Panc1 (cell line): ENCODE measurements at regions not wholly inside any gene's neighbourhood (a gene's known extent, or its start where the extent isn't known, plus 50 kb on each side); places are given as distances from the start of the nearest gene placed in this dataset.

Experiments
- ATAC-seq: fragments of 200-7000 bp; cut with Tn5 transposase; 2 replicates; pipeline ENCODE4 v1.9.1; 2020; ENCODE audit warnings: mild to moderate bottlenecking, moderate library complexity
- BruUV-seq: library from RNA; stranded (reverse); fragments of 400-500 nt; replicated peaks from 2 replicates; lab custom pipeline; 2021; lab: Mats Ljungman, UMichigan
- CTCF ChIA-PET: fragments of 300-600 bp; sonication (Branson Sonifier 250); formaldehyde crosslinking; loops from one replicate; lab custom pipeline; 2022; ENCODE audit warnings: antibody characterized with exemption; lab: Charles Lee
- POLR2A ChIA-PET: fragments of 300-600 bp; sonication (Branson Sonifier 250); formaldehyde crosslinking; loops from one replicate; lab custom pipeline; 2022; ENCODE audit warnings: antibody characterized with exemption; lab: Charles Lee
- DNase-seq: peaks from one replicate; pipeline ENCODE4 v3.0.0-alpha.2; 2010; ENCODE audit warnings: low read depth, low spot score
- H3K27ac ChIP-seq: 2 replicates; pipeline ENCODE4 v1.5.1; 2011; ENCODE audit warnings: mild to moderate bottlenecking, low read length, inconsistent platforms
- H3K27me3 ChIP-seq: fragments of 200-500 bp; sonication (Bioruptor generic); 2 replicates; pipeline ENCODE4 v1.6.0; 2014; ENCODE audit warnings: low read length, inconsistent platforms; ENCODE audit not compliant: control insufficient read depth, insufficient read depth
- H3K36me3 ChIP-seq: fragments of 200-500 bp; sonication (Bioruptor generic); 2 replicates; pipeline ENCODE4 v1.5.1; 2014; ENCODE audit warnings: inconsistent platforms, mild to moderate bottlenecking, low read length, moderate library complexity; ENCODE audit not compliant: control insufficient read depth, insufficient read depth
- H3K4me1 ChIP-seq: 2 replicates; pipeline ENCODE4 v1.5.1; 2011; ENCODE audit warnings: inconsistent platforms, mild to moderate bottlenecking, low read length, moderate library complexity; ENCODE audit not compliant: control insufficient read depth, insufficient read depth
- H3K4me3 ChIP-seq, 2 experiments: 2 replicates each; pipeline ENCODE4 v1.5.1; 2011 to 2012; ENCODE audit warnings: low read depth in 2 of 2, low read length in 2 of 2, mild to moderate bottlenecking in 2 of 2, inconsistent platforms in 1 of 2, moderate library complexity in 1 of 2
- H3K9me3 ChIP-seq: fragments of 200-500 bp; sonication (Bioruptor generic); 2 replicates; pipeline ENCODE4 v1.5.1; 2014; ENCODE audit warnings: low read depth, mild to moderate bottlenecking, inconsistent platforms, low read length, moderate library complexity; ENCODE audit not compliant: control insufficient read depth, insufficient read depth
- CTCF ChIP-seq: fragments of 450-650 bp; IDR thresholded peaks from 2 replicates; pipeline ENCODE4 v1.5.1; 2017; ENCODE audit warnings: mild to moderate bottlenecking
- POLR2AphosphoS5 ChIP-seq: IDR thresholded peaks from 2 replicates; pipeline ENCODE4 v1.6.1; 2012; ENCODE audit warnings: mild to moderate bottlenecking, low read depth, low read length, moderate library complexity
- REST ChIP-seq, 2 experiments: IDR thresholded peaks; 2 replicates each; pipeline ENCODE4 v1.6.1; 2011 to 2012; ENCODE audit warnings: low read depth in 2 of 2, control low read depth in 1 of 2, low read length in 1 of 2, mild to moderate bottlenecking in 1 of 2, moderate library complexity in 1 of 2; ENCODE audit not compliant: insufficient read depth in 1 of 2
- SIN3A ChIP-seq: IDR thresholded peaks from 2 replicates; pipeline ENCODE4 v1.6.1; 2012; ENCODE audit warnings: low read depth, mild to moderate bottlenecking, low read length, moderate library complexity, borderline replicate concordance; ENCODE audit not compliant: insufficient read depth
- TCF7L2 ChIP-seq: IDR thresholded peaks from 2 replicates; pipeline ENCODE4 v1.6.1; 2011; ENCODE audit warnings: mild to moderate bottlenecking, low read depth, low read length, inconsistent platforms
- in situ Hi-C: cut with HindIII; loops from 2 replicates; pipeline ENCODE4 v1.10.0; 2016; ENCODE audit warnings: low sequenced_read_pairs, low pct_unique_long_range_greater_than_20kb
- intact Hi-C: fragments of 100-400 bp; cut with micrococcal nuclease; formaldehyde crosslinking; loops from one replicate; pipeline ENCODE4 v1.10.0; 2022; ENCODE audit not compliant: unreplicated experiment

- TF ChIP-seq TCF7L2: no peak
These were observed 181.4 kb upstream of the PWP1 start (continued) for GRCh38 chr12:107503887-107504885.

- no peak overlapping the region for H3K4me3 ChIP-seq
- CTCF ChIA-PET: no interaction called here
- intact Hi-C loops (no loop called here), in situ Hi-C loops (no loop called here)
- no peaks in the 10 kb centered on the region for H3K4me1 ChIP-seq
- no peaks in the 10 kb centered on the region for H3K36me3 ChIP-seq
- no peak for ATAC-seq
- TF ChIP-seq TCF7L2 (no peak), REST (IDR thresholded peaks at IDR 0.05; ENCODE audit: insufficient read depth in 1 of 2, low read depth in 2 of 2, low read length in 1 of 2) (no peak), POLR2AphosphoS5 (no peak), CTCF (no peak), SIN3A (no peak)
- POLR2A ChIA-PET: no interaction called here
- H3K27ac ChIP-seq: no peak overlapping the region
- H3K27me3 ChIP-seq: no peaks in the 10 kb centered on the region; the same call in 1 of the 2 replicates
- no peak for DNase-seq
- H3K9me3 ChIP-seq: no peaks in the 10 kb centered on the region
- no TSS peak for BruUV-seq
These were observed 176.2 kb upstream of the PWP1 start for GRCh38 chr12:107509421-107509820.

GRCh38 chr12:107510211-107510610 lies 175.4 kb upstream of the PWP1 start:
- ATAC-seq (no peak), DNase-seq (no peak)
- H3K27ac ChIP-seq: no peak overlapping the region
- H3K36me3 ChIP-seq: no peaks in the 10 kb centered on the region
- H3K9me3 ChIP-seq: no peaks in the 10 kb centered on the region
- in situ Hi-C loops: no loop called here
- no peaks in the 10 kb centered on the region; the same call in 1 of the 2 replicates for H3K27me3 ChIP-seq
- intact Hi-C loops: no loop called here
- H3K4me3 ChIP-seq: no peak overlapping the region
- ChIA-PET CTCF (interaction anchor here (0.7 kb wide), 1 partner anchor 98 kb away, joined by 12 read pairs; no protein-coding TSS in a partner anchor), POLR2A (no interaction called here)
- TF ChIP-seq POLR2AphosphoS5 (no peak), CTCF (no peak), REST (IDR thresholded peaks at IDR 0.05; ENCODE audit: insufficient read depth in 1 of 2, low read depth in 2 of 2, low read length in 1 of 2) (no peak)
- BruUV-seq: no TSS peak
- no peaks in the 10 kb centered on the region for H3K4me1 ChIP-seq
